LoVo (cell line): ENCODE measurements at regions not wholly inside any gene's neighbourhood (a gene's known extent, or its start where the extent isn't known, plus 50 kb on each side); places are given as distances from the start of the nearest gene placed in this dataset.
A peak's percentile ranks its signal among the peaks of the same experiment; 100 is the strongest.
"Not testable (repeated sequence)": the region's sequence is repeated elsewhere in the genome, so short reads cannot be mapped to it uniquely, and the experiment has no call there.

ENCODE experiments used
- DNase-seq: peaks from one replicate; pipeline ENCODE4 v3.0.0-alpha.2; 2016; ENCODE audit warnings: low spot score

DNA sequence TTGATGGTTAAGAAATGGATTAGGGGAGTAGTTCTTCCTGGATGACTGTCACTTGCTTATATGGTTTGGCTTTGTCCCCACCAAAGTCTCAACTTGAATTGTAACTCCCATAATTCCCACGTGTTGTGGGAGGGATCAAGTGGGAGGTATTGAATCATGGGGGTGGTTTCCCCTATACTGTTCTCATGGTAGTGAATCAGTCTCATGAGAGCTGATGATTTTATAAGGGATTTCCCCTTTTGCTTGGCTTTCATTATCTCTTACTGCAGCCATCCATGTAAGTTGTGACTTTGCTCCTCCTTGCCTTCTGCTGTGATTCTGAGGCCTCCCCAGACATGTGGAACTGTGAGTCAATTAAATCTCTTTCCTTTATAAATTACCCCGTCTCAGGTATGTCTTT lies 1621.1 kb downstream of the MRPL39 start:
- no peak for DNase-seq

GRCh38 chr21:23982546-23982945 lies 1624.7 kb downstream of the MRPL39 start:
- DNase-seq: no peak

GRCh38 chr21:23977971-23978370 lies 1629.3 kb downstream of the MRPL39 start:
- DNase-seq: no peak

- peak; percentile 10 for DNase-seq
Measured at GRCh38 chr21:23968722-23969647, 1638.3 kb downstream of the MRPL39 start.

- no peak for DNase-seq
Measured at GRCh38 chr21:23968008-23968407, 1639.3 kb downstream of the MRPL39 start.

GRCh38 chr21:23963454-23963853 lies 1643.8 kb downstream of the MRPL39 start:
- DNase-seq: no peak

DNA sequence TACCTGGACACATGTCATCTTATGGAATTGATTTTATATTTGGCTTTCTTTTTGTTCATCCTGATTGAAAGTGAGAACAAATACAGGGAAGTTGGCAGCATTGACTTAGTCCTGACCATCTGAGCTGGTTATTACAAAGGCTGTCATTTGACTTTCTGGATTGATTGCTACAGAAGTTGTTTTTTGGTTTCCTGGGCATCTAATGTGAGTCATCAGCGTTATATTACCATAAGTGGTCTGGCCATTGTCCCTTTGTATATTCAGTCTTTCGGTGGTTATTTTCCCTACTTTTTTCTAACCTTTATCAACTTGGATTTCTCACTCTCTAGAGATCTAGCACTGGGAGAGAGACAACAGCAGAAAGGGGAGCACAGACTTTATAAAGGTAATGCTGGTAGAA lies 1646.5 kb downstream of the MRPL39 start:
- DNase-seq: no peak

DNA sequence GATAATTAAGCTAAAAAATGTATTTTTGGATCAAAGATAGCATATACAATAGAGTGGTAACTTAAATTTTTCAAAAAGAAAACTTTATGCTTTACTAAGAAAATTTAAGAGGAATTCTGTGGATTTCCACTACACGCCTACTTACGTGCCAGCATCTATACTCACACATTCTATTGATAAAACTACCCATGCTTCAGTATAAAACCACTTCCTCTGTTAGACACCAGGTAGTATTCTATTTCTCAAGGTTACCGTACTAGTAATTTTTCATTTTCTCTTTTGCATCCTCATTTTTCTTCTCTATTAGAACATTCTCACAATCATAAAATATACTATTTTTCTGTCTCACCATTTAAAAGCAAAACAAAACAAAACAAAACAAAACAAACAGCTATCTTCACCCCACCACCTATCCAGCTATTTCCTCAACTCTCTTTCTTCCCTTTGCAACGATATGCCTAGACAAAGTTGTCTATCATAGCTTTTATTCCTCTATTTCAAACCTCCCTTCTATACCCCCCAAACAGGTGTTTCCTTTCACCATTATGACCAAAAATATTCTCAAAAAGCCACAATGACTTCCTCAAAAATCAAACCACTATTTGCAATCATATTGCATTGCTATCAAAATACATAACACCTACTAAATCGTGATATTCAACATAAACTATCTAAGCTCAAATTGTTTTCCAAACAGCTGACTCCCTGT lies 1652.0 kb downstream of the MRPL39 start:
- no peak for DNase-seq

GRCh38 chr21:23952269-23952668 lies 1655.0 kb downstream of the MRPL39 start:
- DNase-seq: no peak

DNA sequence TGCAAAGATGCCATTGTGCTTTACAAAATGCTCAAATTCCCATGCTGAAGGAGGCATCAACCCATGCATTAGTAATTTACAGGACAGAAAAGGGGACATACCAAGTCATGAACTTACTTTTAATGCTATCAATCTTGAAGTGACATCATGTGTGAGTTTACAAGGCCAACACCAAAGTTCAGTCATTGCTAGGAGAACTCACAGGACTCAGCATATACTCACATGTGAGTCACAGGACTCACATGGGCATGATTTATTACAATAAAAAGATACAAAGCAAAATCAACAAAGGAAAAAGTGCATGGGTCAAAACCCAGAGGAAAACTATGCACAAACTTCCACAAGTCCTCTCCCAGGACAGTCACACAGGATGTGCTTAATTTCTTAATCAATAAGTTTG lies 1656.0 kb downstream of the MRPL39 start:
- no peak for DNase-seq

DNA sequence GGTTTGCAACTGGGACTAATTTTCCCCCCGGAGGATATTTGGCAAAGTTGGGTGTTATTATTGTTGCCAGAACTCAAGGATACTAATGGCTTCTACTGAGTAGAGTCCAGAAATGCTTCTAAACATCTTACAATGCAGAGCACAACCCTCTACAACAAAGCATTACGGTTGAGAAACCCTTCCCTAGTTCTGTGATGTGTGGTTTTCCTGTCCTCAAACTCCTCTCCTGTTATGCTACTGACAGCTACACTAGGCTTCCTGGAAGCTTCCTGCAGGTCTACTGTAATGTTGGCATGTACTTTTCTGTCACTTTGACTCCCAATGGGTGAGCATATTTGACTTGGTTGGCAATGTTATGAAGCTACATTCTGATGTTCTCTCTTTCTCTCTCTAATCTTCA lies 1656.9 kb downstream of the MRPL39 start:
- DNase-seq: no peak

- DNase-seq: no peak
Measured at GRCh38 chr21:23949493-23949892, 1657.8 kb downstream of the MRPL39 start.

GRCh38 chr21:23939369-23940065 lies 1667.8 kb downstream of the MRPL39 start:
- no peak for DNase-seq

GRCh38 chr21:23936991-23937390 lies 1670.3 kb downstream of the MRPL39 start:
- no peak for DNase-seq

GRCh38 chr21:23936224-23936623 lies 1671.1 kb downstream of the MRPL39 start:
- no peak for DNase-seq

- no peak for DNase-seq
Measured at GRCh38 chr21:23930565-23930964, 1676.7 kb downstream of the MRPL39 start.

- DNase-seq: not testable (repeated sequence)
Measured at GRCh38 chr21:23926430-23926829, 1680.9 kb downstream of the MRPL39 start.

DNA sequence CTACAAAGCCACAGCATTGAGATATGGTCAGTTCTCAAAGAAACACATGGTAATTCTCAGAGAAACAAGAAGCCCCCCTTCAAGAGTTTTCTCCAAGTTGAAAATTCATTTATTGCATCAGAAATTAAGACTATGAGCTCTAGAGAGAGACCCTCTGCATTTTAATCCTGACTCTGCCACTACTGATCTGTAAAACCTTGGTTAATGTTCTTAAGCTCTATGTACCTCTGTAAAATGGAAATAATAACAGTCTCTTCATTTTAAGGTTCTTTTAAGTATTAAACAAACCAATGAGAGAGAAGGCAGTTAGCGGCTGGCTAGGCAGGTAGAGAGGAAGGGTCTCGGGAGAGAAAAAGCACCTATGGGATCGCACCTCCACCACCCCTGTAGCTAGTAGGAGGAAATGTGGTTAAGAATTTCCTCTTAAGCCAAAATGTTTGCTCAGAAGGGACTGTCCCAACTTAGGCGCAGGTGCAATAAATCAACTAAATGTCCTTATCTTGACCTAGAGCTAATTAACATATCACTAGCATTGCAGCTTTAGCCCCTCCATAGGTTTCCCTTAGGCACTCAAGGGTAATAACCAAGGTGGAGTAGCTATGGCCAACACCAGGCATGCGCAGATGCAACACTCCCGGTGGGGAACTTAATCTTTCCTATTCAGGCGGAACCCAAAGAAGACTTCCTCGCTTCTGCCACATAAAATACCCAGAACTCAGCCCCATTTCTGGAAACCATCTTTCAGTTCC lies 1685.4 kb downstream of the MRPL39 start:
- no peak for DNase-seq

DNA sequence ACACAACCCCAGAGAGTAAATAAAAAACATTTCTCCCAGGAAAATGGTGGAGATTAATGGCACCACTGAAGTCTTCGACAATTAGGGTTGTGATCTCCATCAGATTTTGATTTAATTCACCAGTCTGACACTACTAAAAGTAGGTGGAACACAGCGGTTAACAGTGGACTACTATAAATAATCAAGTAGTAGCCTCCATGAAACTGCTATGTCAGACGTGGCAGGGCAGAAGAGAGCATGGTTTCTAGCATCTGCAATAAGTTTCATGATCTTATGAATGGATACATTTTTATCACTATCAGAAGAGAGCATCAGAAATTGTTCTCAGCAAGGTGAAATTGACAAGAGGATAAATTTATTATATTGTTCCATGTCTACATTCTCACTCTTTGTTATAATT lies 1706.6 kb downstream of the MRPL39 start:
- no peak for DNase-seq

GRCh38 chr21:23899561-23899960 lies 1707.7 kb downstream of the MRPL39 start:
- no peak for DNase-seq

GRCh38 chr21:23890652-23891051 lies 1716.6 kb downstream of the MRPL39 start:
- no peak for DNase-seq

DNA sequence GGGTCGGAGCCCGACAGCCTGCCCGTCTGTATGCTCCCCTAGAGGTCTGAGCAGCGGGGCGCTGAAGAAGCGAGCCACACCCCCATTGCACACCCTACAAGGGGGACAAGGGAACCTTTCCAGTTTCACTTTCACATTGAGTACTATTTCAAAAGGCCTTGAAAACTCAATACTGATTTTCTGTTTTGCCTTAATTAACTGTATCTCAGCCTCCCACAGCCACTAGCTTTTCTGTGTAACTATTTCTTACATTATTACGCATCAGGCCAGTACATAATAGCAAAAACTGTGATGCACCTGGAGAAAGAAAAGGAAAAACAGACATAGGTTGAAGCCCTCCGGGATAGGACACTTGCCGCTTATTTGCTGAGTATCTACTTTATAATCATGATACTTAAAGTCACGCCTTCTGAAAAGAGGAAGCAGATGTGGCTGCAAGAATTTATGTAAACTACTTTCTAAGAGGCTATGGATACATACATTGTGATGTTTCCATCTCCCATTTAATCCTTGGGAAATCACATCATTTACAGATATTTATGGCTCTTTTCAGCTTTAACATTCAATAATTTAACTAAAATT lies 1719.5 kb downstream of the MRPL39 start:
- no peak for DNase-seq
